ENCODE measurements at regions not wholly inside any gene's neighbourhood (a gene's known extent, or its start where the extent isn't known, plus 50 kb on each side); places are given as distances from the start of the nearest gene placed in this dataset.
"Not testable (repeated sequence)": the region's sequence is repeated elsewhere in the genome, so short reads cannot be mapped to it uniquely, and the experiment has no call there.

DNA sequence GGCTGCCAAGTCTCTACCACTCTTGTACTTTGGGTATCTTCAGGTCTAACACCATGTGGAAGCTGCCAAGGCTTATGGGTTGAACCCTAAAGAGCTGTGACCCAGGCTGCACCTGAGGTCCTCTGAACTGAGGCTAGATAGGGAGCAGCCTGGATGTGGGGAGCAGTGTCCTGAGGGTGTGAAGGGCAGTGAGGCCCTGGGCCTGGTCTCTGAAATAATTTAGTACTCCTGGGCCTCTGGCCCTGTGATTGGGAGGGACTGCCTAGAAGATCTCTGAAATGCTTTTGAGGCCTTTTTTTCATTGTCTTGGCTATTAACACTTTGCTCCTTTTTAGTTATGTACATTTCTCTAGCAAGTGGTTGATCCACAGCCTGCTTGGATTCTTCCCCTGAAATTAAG is 847.2 kb upstream of the B3GALT2 start:
- no peak for DNase-seq
- H3K4me1 ChIP-seq (ENCODE audit: control insufficient read depth, insufficient read depth, low read length, poor library complexity, severe bottlenecking), result no peaks in the 10 kb centered on the region

DNA sequence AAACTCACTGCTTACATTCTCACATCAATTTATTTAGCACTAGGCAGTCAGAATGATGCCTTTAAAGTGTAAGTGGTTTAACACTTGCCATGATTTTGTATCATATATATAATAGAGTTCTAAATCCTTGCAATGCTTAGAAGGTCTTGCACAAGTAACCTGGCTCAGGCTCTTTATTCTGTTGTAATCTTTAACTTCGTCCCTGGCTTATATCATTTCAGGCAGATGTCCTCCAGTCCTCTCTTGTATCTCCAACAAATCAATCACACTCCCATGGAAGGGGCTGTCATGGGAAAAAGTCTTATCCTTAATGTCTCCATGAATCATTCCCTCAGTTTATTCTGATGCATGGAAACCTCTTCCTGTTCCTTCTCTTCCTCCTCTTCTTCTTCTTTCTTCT is 841.6 kb upstream of the B3GALT2 start:
- Histone ChIP-seq H3K9me3 (ENCODE audit: control insufficient read depth, low read length) (peaks cover 6% of the 10 kb centered on the region), H3K36me3 (ENCODE audit: control insufficient read depth, insufficient read depth, low read length) (no peaks in the 10 kb centered on the region), H3K27ac (ENCODE audit: insufficient read depth, low read length, poor library complexity, severe bottlenecking) (no peak overlapping the region), H3K4me1 (ENCODE audit: control insufficient read depth, insufficient read depth, low read length, poor library complexity, severe bottlenecking) (no peaks in the 10 kb centered on the region), H3K27me3 (replicated peaks; ENCODE audit: control insufficient read depth, insufficient read depth, low read length, poor library complexity, severe bottlenecking) (no peaks in the 10 kb centered on the region), H3K4me3 (ENCODE audit: insufficient read depth, low read depth, low read length, poor library complexity, severe bottlenecking) (no peak overlapping the region)
- DNase-seq, result no peak

More for the DNA sequence above, 847.2 kb upstream of the B3GALT2 start:
- Histone ChIP-seq H3K27ac (ENCODE audit: insufficient read depth, low read length, poor library complexity, severe bottlenecking) (no peak overlapping the region), H3K27me3 (replicated peaks; ENCODE audit: control insufficient read depth, insufficient read depth, low read length, poor library complexity, severe bottlenecking) (no peaks in the 10 kb centered on the region), H3K9me3 (ENCODE audit: control insufficient read depth, low read length) (peaks cover 15% of the 10 kb centered on the region), H3K36me3 (ENCODE audit: control insufficient read depth, insufficient read depth, low read length) (no peaks in the 10 kb centered on the region), H3K4me3 (ENCODE audit: insufficient read depth, low read depth, low read length, poor library complexity, severe bottlenecking) (no peak overlapping the region)

DNA sequence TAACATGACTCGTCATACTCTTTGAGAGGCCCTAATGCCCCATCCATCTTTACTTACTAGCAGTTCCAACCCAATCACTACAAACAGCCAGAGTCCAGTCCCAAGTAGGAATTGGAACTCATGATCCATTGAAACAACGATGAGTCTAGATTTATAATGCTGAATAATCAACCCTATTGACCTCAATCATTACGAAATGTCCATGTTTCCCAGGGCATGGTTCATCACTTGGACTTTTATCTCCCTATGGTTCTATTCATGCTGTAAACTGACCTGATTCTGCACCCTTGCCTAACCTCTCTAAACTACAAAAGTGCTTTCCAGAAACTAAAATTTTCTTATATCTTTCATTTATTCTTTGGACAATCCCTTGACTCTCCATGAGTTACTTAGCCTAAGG is 840.0 kb upstream of the B3GALT2 start:
- Histone ChIP-seq H3K4me3 (ENCODE audit: insufficient read depth, low read depth, low read length, poor library complexity, severe bottlenecking) (no peak overlapping the region), H3K36me3 (ENCODE audit: control insufficient read depth, insufficient read depth, low read length) (no peaks in the 10 kb centered on the region), H3K9me3 (ENCODE audit: control insufficient read depth, low read length) (no peaks in the 10 kb centered on the region), H3K27me3 (replicated peaks; ENCODE audit: control insufficient read depth, insufficient read depth, low read length, poor library complexity, severe bottlenecking) (no peaks in the 10 kb centered on the region), H3K4me1 (ENCODE audit: control insufficient read depth, insufficient read depth, low read length, poor library complexity, severe bottlenecking) (no peaks in the 10 kb centered on the region), H3K27ac (ENCODE audit: insufficient read depth, low read length, poor library complexity, severe bottlenecking) (no peak overlapping the region)
- DNase-seq, result no peak

DNA sequence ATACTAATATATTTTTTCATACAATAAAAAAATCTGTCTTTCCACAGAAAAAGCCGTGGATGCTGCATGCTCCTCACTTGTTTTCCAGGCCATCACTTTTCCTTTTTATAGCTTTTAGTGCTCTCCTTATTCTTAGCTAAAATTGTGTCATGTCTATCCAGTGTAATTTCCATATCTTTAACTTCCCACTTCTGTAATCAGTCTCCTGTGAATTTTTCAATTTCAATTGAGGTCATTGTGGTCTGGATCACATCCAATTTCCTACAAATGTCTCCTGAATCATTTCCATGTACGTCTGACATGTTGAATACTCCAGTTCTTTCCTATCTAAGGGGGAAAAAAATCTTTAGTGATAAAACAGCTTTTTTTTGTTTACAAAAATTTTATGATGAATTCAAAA is 838.2 kb upstream of the B3GALT2 start:
- DNase-seq, result no peak
- no peaks in the 10 kb centered on the region for H3K9me3 ChIP-seq (ENCODE audit: control insufficient read depth, low read length)
- no peaks in the 10 kb centered on the region for H3K4me1 ChIP-seq (ENCODE audit: control insufficient read depth, insufficient read depth, low read length, poor library complexity, severe bottlenecking)
- H3K4me3 ChIP-seq (ENCODE audit: insufficient read depth, low read depth, low read length, poor library complexity, severe bottlenecking), result no peak overlapping the region
- H3K36me3 ChIP-seq (ENCODE audit: control insufficient read depth, insufficient read depth, low read length), result no peaks in the 10 kb centered on the region
- no peak overlapping the region for H3K27ac ChIP-seq (ENCODE audit: insufficient read depth, low read length, poor library complexity, severe bottlenecking)
- H3K27me3 ChIP-seq (replicated peaks; ENCODE audit: control insufficient read depth, insufficient read depth, low read length, poor library complexity, severe bottlenecking), result no peaks in the 10 kb centered on the region

DNA sequence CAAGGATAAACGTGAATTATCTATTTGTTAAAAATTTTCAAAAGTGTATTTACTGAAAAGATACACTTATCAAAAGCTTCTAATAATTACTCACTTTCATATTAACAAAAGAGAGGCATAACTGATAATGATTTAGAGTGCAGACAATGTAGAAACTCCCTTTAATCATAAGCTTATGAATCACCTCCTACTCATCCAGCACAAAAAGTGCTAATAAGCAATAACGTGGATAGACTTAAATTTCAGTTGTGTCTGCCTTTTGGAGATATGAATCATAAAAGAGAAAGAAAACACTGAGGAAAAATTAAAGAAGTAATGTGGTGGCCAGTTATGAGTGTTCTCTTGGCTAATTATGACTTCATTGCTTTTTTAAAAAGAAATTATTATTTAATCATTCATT is 827.6 kb upstream of the B3GALT2 start:
- DNase-seq, result no peak
- Histone ChIP-seq H3K4me3 (ENCODE audit: insufficient read depth, low read depth, low read length, poor library complexity, severe bottlenecking) (no peak overlapping the region), H3K4me1 (ENCODE audit: control insufficient read depth, insufficient read depth, low read length, poor library complexity, severe bottlenecking) (no peaks in the 10 kb centered on the region)

DNA sequence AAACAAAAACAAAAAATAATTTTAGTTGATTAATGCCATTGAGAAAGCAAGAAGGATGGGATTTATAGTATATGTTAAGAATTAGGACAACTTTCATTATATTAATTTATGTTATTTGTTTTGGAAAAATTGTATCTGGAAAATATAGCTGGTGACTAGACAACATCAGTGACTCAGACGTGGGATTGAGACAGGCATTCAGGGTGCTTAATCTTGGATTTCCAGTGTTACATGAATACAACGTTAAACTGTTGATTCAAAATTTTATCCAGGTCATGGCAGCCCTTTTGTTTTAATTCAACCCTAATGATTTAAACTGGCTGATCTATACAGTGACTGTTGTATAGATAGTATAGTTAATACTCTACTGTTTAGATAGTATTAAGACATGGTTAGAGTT is 827.1 kb upstream of the B3GALT2 start:
- no peak overlapping the region for H3K27ac ChIP-seq (ENCODE audit: insufficient read depth, low read length, poor library complexity, severe bottlenecking)
- no peaks in the 10 kb centered on the region for H3K36me3 ChIP-seq (ENCODE audit: control insufficient read depth, insufficient read depth, low read length)
- no peak for DNase-seq
- no peaks in the 10 kb centered on the region for H3K4me1 ChIP-seq (ENCODE audit: control insufficient read depth, insufficient read depth, low read length, poor library complexity, severe bottlenecking)
- no peak overlapping the region for H3K4me3 ChIP-seq (ENCODE audit: insufficient read depth, low read depth, low read length, poor library complexity, severe bottlenecking)
- H3K27me3 ChIP-seq (replicated peaks; ENCODE audit: control insufficient read depth, insufficient read depth, low read length, poor library complexity, severe bottlenecking), result no peaks in the 10 kb centered on the region
- H3K9me3 ChIP-seq (ENCODE audit: control insufficient read depth, low read length), result no peaks in the 10 kb centered on the region

More for the DNA sequence above, 827.6 kb upstream of the B3GALT2 start:
- H3K9me3 ChIP-seq (ENCODE audit: control insufficient read depth, low read length), result no peaks in the 10 kb centered on the region
- H3K27ac ChIP-seq (ENCODE audit: insufficient read depth, low read length, poor library complexity, severe bottlenecking), result no peak overlapping the region
- H3K36me3 ChIP-seq (ENCODE audit: control insufficient read depth, insufficient read depth, low read length), result no peaks in the 10 kb centered on the region
- no peaks in the 10 kb centered on the region for H3K27me3 ChIP-seq (replicated peaks; ENCODE audit: control insufficient read depth, insufficient read depth, low read length, poor library complexity, severe bottlenecking)

DNA sequence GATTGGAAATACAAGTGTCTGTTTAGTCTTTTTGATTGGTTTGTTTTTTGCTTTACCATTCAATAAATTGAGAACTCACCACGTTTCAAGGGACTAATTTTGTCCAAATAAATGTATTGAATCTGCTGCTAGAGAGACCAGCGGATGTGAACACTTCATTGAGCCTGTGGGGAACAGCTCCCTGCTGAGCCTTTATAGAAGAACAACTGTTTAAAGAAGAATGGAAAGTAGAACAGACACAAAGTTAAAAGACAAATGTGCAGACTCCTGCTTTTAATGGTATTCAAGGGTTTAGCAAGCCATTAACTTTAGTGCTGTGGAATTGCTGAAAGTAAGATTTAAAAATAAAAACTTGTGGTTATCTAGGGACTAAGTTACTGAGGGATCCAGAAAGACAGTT is 817.7 kb upstream of the B3GALT2 start:
- H3K27ac ChIP-seq (ENCODE audit: insufficient read depth, low read length, poor library complexity, severe bottlenecking), result no peak overlapping the region
- H3K27me3 ChIP-seq (replicated peaks; ENCODE audit: control insufficient read depth, insufficient read depth, low read length, poor library complexity, severe bottlenecking), result no peaks in the 10 kb centered on the region
- H3K4me3 ChIP-seq (ENCODE audit: insufficient read depth, low read depth, low read length, poor library complexity, severe bottlenecking), result no peak overlapping the region
- H3K4me1 ChIP-seq (ENCODE audit: control insufficient read depth, insufficient read depth, low read length, poor library complexity, severe bottlenecking), result no peaks in the 10 kb centered on the region
- H3K36me3 ChIP-seq (ENCODE audit: control insufficient read depth, insufficient read depth, low read length), result no peaks in the 10 kb centered on the region
- no peaks in the 10 kb centered on the region for H3K9me3 ChIP-seq (ENCODE audit: control insufficient read depth, low read length)
- DNase-seq, result no peak

DNA sequence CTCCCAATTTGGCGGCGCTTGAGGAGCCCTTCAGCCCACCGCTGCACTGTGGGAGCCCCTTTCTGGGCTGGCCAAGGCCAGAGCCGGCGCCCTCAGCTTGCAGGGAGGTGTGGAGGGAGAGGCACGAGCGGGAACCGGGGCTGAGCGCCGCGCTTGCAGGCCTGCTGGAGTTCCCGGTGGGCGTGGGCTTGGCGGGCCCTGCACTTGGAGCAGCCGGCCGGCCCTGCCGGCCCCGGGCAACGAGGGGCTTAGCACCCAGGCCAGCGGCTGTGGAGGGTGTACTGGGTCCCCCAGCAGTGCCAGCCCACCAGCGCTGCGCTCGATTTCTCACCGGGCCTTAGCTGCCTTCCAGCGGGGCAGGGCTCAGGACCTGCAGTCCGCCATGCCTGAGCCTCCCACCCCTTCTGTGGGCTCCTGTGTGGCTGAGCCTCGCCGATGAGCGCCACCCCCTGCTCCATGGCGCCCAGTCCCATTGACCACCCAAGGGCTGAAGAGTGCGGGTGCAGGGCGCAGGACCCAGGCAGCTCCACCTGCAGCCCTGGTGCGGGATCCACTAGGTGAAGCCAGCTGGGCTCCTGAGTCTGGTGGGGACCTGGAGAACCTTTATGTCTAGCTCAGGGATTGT is 815.4 kb upstream of the B3GALT2 start:
- H3K4me3 ChIP-seq (ENCODE audit: insufficient read depth, low read depth, low read length, poor library complexity, severe bottlenecking); DNase-seq; H3K4me1 ChIP-seq (ENCODE audit: control insufficient read depth, insufficient read depth, low read length, poor library complexity, severe bottlenecking): not testable (repeated sequence)

DNA sequence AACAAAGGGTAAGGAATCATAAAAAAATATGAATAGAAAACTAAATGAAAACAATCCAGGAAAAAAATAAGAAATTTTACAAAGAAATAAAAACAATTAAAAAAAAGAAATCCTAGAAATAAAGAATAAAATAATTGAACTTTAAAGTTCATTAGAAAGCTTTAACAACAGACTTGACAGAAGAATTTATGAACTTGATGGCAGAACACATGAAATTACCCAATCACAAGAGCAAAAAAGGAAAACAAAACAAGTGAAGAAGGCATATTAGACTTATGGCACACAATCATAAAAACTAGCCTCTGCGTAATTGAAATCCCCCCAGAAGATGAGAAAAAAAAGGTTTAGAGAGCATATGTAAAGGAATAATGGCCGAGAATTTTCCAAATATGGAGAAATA is 802.5 kb upstream of the B3GALT2 start:
- no peaks in the 10 kb centered on the region for H3K36me3 ChIP-seq (ENCODE audit: control insufficient read depth, insufficient read depth, low read length)
- no peak for DNase-seq
- no peak overlapping the region for H3K27ac ChIP-seq (ENCODE audit: insufficient read depth, low read length, poor library complexity, severe bottlenecking)
- peaks cover 16% of the 10 kb centered on the region for H3K9me3 ChIP-seq (ENCODE audit: control insufficient read depth, low read length)
- H3K4me1 ChIP-seq (ENCODE audit: control insufficient read depth, insufficient read depth, low read length, poor library complexity, severe bottlenecking), result no peaks in the 10 kb centered on the region
- H3K4me3 ChIP-seq (ENCODE audit: insufficient read depth, low read depth, low read length, poor library complexity, severe bottlenecking), result no peak overlapping the region
- no peaks in the 10 kb centered on the region for H3K27me3 ChIP-seq (replicated peaks; ENCODE audit: control insufficient read depth, insufficient read depth, low read length, poor library complexity, severe bottlenecking)

More for the DNA sequence above, 815.4 kb upstream of the B3GALT2 start:
- not testable (repeated sequence) for H3K36me3 ChIP-seq (ENCODE audit: control insufficient read depth, insufficient read depth, low read length); H3K27ac ChIP-seq (ENCODE audit: insufficient read depth, low read length, poor library complexity, severe bottlenecking); H3K9me3 ChIP-seq (ENCODE audit: control insufficient read depth, low read length); H3K27me3 ChIP-seq (replicated peaks; ENCODE audit: control insufficient read depth, insufficient read depth, low read length, poor library complexity, severe bottlenecking)

DNA sequence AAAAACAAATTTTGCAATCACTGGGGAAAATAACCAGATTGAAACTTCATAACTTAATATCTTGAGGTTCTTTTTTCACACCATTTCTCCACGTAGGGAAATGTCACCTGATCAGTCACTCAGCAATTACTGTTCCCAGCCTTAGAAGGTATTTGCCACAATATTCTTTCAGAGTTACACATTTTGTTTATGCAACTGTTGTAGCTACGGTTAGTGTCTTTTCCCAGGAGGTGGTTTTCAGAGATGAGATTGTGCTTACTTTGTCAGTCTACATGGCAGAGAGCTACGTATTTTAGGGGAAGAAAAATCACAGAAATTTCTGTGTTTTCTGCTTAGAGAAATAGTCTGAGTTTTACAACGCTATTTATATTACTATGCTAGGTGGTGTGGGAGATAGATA is 792.8 kb upstream of the B3GALT2 start:
- no peaks in the 10 kb centered on the region for H3K27me3 ChIP-seq (replicated peaks; ENCODE audit: control insufficient read depth, insufficient read depth, low read length, poor library complexity, severe bottlenecking)
- no peaks in the 10 kb centered on the region for H3K9me3 ChIP-seq (ENCODE audit: control insufficient read depth, low read length)
- no peak overlapping the region for H3K27ac ChIP-seq (ENCODE audit: insufficient read depth, low read length, poor library complexity, severe bottlenecking)
- no peaks in the 10 kb centered on the region for H3K36me3 ChIP-seq (ENCODE audit: control insufficient read depth, insufficient read depth, low read length)
- no peak overlapping the region for H3K4me3 ChIP-seq (ENCODE audit: insufficient read depth, low read depth, low read length, poor library complexity, severe bottlenecking)
- DNase-seq, result no peak
- H3K4me1 ChIP-seq (ENCODE audit: control insufficient read depth, insufficient read depth, low read length, poor library complexity, severe bottlenecking), result no peaks in the 10 kb centered on the region
